ENCODE measurements at regions not wholly inside any gene's neighbourhood (a gene's known extent, or its start where the extent isn't known, plus 50 kb on each side); places are given as distances from the start of the nearest gene placed in this dataset.
A peak's percentile ranks its signal among the peaks of the same experiment; 100 is the strongest.

- DNase-seq, result no peak
Observed at GRCh38 chr16:50909831-50910735, 168.2 kb downstream of the CYLD start.

- no peak for DNase-seq
Observed at GRCh38 chr16:50908468-50908867, 166.6 kb downstream of the CYLD start.

- no peak for DNase-seq
Observed at GRCh38 chr16:50906454-50906853, 164.6 kb downstream of the CYLD start.

GRCh38 chr16:50902457-50902856, 160.6 kb downstream of the CYLD start:
- no peak for DNase-seq

- DNase-seq, result no peak
Observed at GRCh38 chr16:50901062-50901461, 159.2 kb downstream of the CYLD start.

GRCh38 chr16:50900391-50900942, 158.6 kb downstream of the CYLD start:
- no peak for DNase-seq

GRCh38 chr16:50899951-50900350, 158.1 kb downstream of the CYLD start:
- DNase-seq, result no peak

GRCh38 chr16:50889746-50890145, 147.9 kb downstream of the CYLD start:
- no peak for DNase-seq

GRCh38 chr16:50889276-50889675, 147.4 kb downstream of the CYLD start:
- DNase-seq, result no peak

GRCh38 chr16:50888486-50889261, 146.8 kb downstream of the CYLD start:
- no peak for DNase-seq

GRCh38 chr16:50887500-50888298, 145.8 kb downstream of the CYLD start:
- DNase-seq, result no peak

GRCh38 chr16:50884066-50884860, 142.4 kb downstream of the CYLD start:
- DNase-seq, result peak; percentile 7

GRCh38 chr16:50881956-50882355, 140.1 kb downstream of the CYLD start:
- no peak for DNase-seq

GRCh38 chr16:50881331-50881830, 139.5 kb downstream of the CYLD start:
- no peak for DNase-seq

GRCh38 chr16:50880926-50881325, 139.0 kb downstream of the CYLD start:
- no peak for DNase-seq

GRCh38 chr16:50879873-50880695, 138.2 kb downstream of the CYLD start:
- no peak for DNase-seq

- no peak for DNase-seq
Observed at GRCh38 chr16:50878966-50879615, 137.2 kb downstream of the CYLD start.

GRCh38 chr16:50878536-50878935, 136.7 kb downstream of the CYLD start:
- DNase-seq, result no peak

GRCh38 chr16:50876263-50876662, 134.4 kb downstream of the CYLD start:
- no peak for DNase-seq

GRCh38 chr16:50868577-50868976, 126.7 kb downstream of the CYLD start:
- DNase-seq, result no peak
